Epidermal melanocyte (primary cell): ENCODE measurements at regions not wholly inside any gene's neighbourhood (a gene's known extent, or its start where the extent isn't known, plus 50 kb on each side); places are given as distances from the start of the nearest gene placed in this dataset.
"Not testable (repeated sequence)": the region's sequence is repeated elsewhere in the genome, so short reads cannot be mapped to it uniquely, and the experiment has no call there.

ENCODE experiments used
- DNase-seq: peaks from one replicate; pipeline ENCODE4 v3.0.0; 2011; ENCODE audit warnings: low spot score; ENCODE audit not compliant: insufficient read length

GRCh38 chr4:177945268-177945667, 503.0 kb upstream of the AGA start:
- no peak for DNase-seq

- no peak for DNase-seq
Observed at GRCh38 chr4:177947607-177948006, 505.4 kb upstream of the AGA start.

GRCh38 chr4:177948853-177949252, 506.6 kb upstream of the AGA start:
- no peak for DNase-seq

- DNase-seq = no peak
Observed at GRCh38 chr4:177951026-177951425, 508.8 kb upstream of the AGA start.

GRCh38 chr4:177952723-177953122, 510.5 kb upstream of the AGA start:
- no peak for DNase-seq

GRCh38 chr4:177957596-177958360, 515.5 kb upstream of the AGA start:
- no peak for DNase-seq

- no peak for DNase-seq
Observed at GRCh38 chr4:177960566-177960965, 518.3 kb upstream of the AGA start.

GRCh38 chr4:177961761-177962380, 519.6 kb upstream of the AGA start:
- no peak for DNase-seq

GRCh38 chr4:177964061-177964460, 521.8 kb upstream of the AGA start:
- DNase-seq = no peak

GRCh38 chr4:177964693-177965168, 522.5 kb upstream of the AGA start:
- DNase-seq = no peak

GRCh38 chr4:177967328-177967727, 525.1 kb upstream of the AGA start:
- DNase-seq = no peak

- DNase-seq = no peak
Observed at GRCh38 chr4:177968817-177969442, 526.7 kb upstream of the AGA start.

- no peak for DNase-seq
Observed at GRCh38 chr4:177974461-177974860, 532.2 kb upstream of the AGA start.

- no peak for DNase-seq
Observed at GRCh38 chr4:177975315-177975987, 533.2 kb upstream of the AGA start.

GRCh38 chr4:177986236-177986635, 544.0 kb upstream of the AGA start:
- DNase-seq = no peak

- no peak for DNase-seq
Observed at GRCh38 chr4:177987896-177988295, 545.7 kb upstream of the AGA start.

- DNase-seq = no peak
Observed at GRCh38 chr4:177989503-177990201, 547.4 kb upstream of the AGA start.

GRCh38 chr4:178003098-178003657, 560.9 kb upstream of the AGA start:
- no peak for DNase-seq

- no peak for DNase-seq
Observed at GRCh38 chr4:178010596-178010995, 568.4 kb upstream of the AGA start.

GRCh38 chr4:178015046-178015445, 572.8 kb upstream of the AGA start:
- not testable (repeated sequence) for DNase-seq

- DNase-seq = no peak
Observed at GRCh38 chr4:178026999-178027398, 584.8 kb upstream of the AGA start.
